SK-N-SH (cell line): ENCODE measurements at regions not wholly inside any gene's neighbourhood (a gene's known extent, or its start where the extent isn't known, plus 50 kb on each side); places are given as distances from the start of the nearest gene placed in this dataset.

Experiments used
- CHD2 ChIP-seq: fragments of 150-350 bp; IDR thresholded peaks from 2 replicates; pipeline ENCODE4 v1.6.1; 2018; ENCODE audit warnings: low read length; ENCODE audit not compliant: partially characterized antibody
- EZH2phosphoT487 ChIP-seq: fragments of 200-600 bp; sonication (generic); IDR thresholded peaks from 2 replicates; pipeline ENCODE4 v1.6.1; 2017; ENCODE audit warnings: low read depth, mixed run types, mild to moderate bottlenecking, antibody characterized with exemption, moderate library complexity, borderline replicate concordance
- FOXM1 ChIP-seq: IDR thresholded peaks from 2 replicates; pipeline ENCODE4 v1.4.0; 2012; ENCODE audit warnings: low read depth, mild to moderate bottlenecking
- MEF2A ChIP-seq: IDR thresholded peaks from 2 replicates; pipeline ENCODE4 v1.4.0; 2012; ENCODE audit warnings: low read depth, borderline replicate concordance
- MXI1 ChIP-seq: IDR thresholded peaks from 2 replicates; pipeline ENCODE4 v1.6.1; 2012; ENCODE audit warnings: mild to moderate bottlenecking, low read depth, low read length, improper control_type of control experiment
- SMC3 ChIP-seq: IDR thresholded peaks from 2 replicates; pipeline ENCODE4 v1.6.1; 2012; ENCODE audit warnings: low read depth, low read length, improper control_type of control experiment
- TAF1 ChIP-seq: IDR thresholded peaks from 2 replicates; pipeline ENCODE4 v1.6.1; 2012; ENCODE audit warnings: low read depth, mild to moderate bottlenecking, low read length, moderate library complexity, borderline replicate concordance
- TF ChIP-seq, protein P1 (sequence below): IDR thresholded peaks from 2 replicates; pipeline ENCODE4 v1.4.0; 2012; ENCODE audit warnings: low read depth, borderline replicate concordance
- TF ChIP-seq, protein P2 (sequence below): fragments of 200-600 bp; sonication (generic); IDR thresholded peaks from 2 replicates; pipeline ENCODE4 v1.6.1; 2017; ENCODE audit warnings: antibody characterized with exemption, mild to moderate bottlenecking, moderate library complexity
- TF ChIP-seq, protein P3 (sequence below): IDR thresholded peaks from 2 replicates; pipeline ENCODE4 v1.4.0; 2012; ENCODE audit warnings: low read depth, borderline replicate concordance
- TF ChIP-seq, protein P4 (sequence below): IDR thresholded peaks from 2 replicates; pipeline ENCODE4 v1.6.1; 2012; ENCODE audit warnings: mild to moderate bottlenecking, low read depth, low read length, moderate library complexity

DNA sequence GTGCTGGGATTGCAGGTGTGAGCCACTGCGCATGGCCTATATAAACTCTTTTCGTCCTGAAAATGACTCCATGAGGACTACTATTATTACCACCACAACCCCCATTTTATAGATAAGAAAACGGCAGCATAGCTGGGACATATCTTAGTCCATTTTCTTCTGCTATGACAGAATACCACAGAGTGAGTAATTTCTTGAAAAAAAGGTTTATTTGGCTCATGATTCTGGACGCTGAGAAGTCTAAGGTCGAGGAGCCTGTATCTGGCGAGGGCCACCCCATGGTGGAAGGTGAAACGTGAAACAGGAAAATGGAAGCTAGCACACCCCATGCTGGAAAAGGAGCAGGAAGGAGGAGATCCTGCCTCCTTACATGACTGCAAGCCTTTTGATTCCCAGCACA is 68.9 kb downstream of the SMIM20 start:
- TF ChIP-seq, protein P1, sequence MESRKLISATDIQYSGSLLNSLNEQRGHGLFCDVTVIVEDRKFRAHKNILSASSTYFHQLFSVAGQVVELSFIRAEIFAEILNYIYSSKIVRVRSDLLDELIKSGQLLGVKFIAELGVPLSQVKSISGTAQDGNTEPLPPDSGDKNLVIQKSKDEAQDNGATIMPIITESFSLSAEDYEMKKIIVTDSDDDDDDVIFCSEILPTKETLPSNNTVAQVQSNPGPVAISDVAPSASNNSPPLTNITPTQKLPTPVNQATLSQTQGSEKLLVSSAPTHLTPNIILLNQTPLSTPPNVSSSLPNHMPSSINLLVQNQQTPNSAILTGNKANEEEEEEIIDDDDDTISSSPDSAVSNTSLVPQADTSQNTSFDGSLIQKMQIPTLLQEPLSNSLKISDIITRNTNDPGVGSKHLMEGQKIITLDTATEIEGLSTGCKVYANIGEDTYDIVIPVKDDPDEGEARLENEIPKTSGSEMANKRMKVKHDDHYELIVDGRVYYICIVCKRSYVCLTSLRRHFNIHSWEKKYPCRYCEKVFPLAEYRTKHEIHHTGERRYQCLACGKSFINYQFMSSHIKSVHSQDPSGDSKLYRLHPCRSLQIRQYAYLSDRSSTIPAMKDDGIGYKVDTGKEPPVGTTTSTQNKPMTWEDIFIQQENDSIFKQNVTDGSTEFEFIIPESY, result no peak
- TF ChIP-seq, protein P2, sequence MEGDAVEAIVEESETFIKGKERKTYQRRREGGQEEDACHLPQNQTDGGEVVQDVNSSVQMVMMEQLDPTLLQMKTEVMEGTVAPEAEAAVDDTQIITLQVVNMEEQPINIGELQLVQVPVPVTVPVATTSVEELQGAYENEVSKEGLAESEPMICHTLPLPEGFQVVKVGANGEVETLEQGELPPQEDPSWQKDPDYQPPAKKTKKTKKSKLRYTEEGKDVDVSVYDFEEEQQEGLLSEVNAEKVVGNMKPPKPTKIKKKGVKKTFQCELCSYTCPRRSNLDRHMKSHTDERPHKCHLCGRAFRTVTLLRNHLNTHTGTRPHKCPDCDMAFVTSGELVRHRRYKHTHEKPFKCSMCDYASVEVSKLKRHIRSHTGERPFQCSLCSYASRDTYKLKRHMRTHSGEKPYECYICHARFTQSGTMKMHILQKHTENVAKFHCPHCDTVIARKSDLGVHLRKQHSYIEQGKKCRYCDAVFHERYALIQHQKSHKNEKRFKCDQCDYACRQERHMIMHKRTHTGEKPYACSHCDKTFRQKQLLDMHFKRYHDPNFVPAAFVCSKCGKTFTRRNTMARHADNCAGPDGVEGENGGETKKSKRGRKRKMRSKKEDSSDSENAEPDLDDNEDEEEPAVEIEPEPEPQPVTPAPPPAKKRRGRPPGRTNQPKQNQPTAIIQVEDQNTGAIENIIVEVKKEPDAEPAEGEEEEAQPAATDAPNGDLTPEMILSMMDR, result no peak
- TF ChIP-seq EZH2phosphoT487, result no peak
- no peak for TF ChIP-seq MEF2A
- TF ChIP-seq, protein P3, sequence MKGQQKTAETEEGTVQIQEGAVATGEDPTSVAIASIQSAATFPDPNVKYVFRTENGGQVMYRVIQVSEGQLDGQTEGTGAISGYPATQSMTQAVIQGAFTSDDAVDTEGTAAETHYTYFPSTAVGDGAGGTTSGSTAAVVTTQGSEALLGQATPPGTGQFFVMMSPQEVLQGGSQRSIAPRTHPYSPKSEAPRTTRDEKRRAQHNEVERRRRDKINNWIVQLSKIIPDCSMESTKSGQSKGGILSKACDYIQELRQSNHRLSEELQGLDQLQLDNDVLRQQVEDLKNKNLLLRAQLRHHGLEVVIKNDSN, result no peak
- no peak for TF ChIP-seq MXI1
- TF ChIP-seq TAF1, result no peak
- no peak for TF ChIP-seq FOXM1
- TF ChIP-seq, protein P4, sequence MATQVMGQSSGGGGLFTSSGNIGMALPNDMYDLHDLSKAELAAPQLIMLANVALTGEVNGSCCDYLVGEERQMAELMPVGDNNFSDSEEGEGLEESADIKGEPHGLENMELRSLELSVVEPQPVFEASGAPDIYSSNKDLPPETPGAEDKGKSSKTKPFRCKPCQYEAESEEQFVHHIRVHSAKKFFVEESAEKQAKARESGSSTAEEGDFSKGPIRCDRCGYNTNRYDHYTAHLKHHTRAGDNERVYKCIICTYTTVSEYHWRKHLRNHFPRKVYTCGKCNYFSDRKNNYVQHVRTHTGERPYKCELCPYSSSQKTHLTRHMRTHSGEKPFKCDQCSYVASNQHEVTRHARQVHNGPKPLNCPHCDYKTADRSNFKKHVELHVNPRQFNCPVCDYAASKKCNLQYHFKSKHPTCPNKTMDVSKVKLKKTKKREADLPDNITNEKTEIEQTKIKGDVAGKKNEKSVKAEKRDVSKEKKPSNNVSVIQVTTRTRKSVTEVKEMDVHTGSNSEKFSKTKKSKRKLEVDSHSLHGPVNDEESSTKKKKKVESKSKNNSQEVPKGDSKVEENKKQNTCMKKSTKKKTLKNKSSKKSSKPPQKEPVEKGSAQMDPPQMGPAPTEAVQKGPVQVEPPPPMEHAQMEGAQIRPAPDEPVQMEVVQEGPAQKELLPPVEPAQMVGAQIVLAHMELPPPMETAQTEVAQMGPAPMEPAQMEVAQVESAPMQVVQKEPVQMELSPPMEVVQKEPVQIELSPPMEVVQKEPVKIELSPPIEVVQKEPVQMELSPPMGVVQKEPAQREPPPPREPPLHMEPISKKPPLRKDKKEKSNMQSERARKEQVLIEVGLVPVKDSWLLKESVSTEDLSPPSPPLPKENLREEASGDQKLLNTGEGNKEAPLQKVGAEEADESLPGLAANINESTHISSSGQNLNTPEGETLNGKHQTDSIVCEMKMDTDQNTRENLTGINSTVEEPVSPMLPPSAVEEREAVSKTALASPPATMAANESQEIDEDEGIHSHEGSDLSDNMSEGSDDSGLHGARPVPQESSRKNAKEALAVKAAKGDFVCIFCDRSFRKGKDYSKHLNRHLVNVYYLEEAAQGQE, result no peak
- no peak for TF ChIP-seq SMC3
- no peak for TF ChIP-seq CHD2
